GM19372 (cell line): ENCODE measurements at regions not wholly inside any gene's neighbourhood (a gene's known extent, or its start where the extent isn't known, plus 50 kb on each side); places are given as distances from the start of the nearest gene placed in this dataset.
"Not testable (repeated sequence)": the region's sequence is repeated elsewhere in the genome, so short reads cannot be mapped to it uniquely, and the experiment has no call there.

Experiments used
- ATAC-seq: cut with Tn5 transposase; IDR thresholded peaks from one replicate; pipeline ENCODE4 v1.9.1; 2021; ENCODE audit warnings: mild to moderate bottlenecking, low read depth, moderate library complexity; ENCODE audit not compliant: unreplicated experiment

- ATAC-seq: no peak
These were observed 51.9 kb upstream of the NMUR2 start for GRCh38 chr5:152456815-152457443.

DNA sequence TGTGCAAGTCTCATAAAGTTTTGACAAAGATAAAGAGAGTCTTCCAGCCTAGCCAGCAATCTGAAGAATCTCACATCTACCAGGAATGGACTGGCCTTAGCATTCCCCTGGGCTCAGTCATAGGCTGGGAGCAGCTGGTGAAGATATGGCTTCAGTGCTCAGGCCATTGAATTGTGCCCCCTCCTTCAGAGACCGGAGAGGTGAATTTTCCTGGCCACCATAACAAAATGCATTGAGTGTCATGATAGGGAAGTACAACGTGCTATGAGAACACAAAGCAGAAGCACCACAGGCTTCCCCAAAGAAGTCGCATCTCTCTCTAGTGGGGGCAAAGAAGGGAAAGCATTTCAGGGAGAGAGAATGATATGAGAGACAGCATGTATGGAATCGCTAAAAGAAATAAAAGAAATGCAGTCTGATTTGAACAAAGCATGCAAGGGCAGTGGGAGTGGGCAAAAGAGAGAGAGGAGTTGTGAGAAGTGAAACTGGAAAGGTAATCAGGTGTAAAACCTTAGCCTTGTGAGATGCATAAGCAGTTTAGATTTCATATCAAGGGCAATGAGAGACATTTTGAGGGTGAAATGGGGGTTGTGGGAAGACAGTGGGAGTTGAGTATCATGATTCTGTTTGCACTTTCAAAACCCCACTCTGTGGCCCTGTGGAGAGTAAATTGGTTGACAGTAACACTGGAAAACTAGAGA, 57.1 kb upstream of the NMUR2 start:
- peak; percentile 88 for ATAC-seq

GRCh38 chr5:152464048-152464447, 59.0 kb upstream of the NMUR2 start:
- ATAC-seq: no peak

DNA sequence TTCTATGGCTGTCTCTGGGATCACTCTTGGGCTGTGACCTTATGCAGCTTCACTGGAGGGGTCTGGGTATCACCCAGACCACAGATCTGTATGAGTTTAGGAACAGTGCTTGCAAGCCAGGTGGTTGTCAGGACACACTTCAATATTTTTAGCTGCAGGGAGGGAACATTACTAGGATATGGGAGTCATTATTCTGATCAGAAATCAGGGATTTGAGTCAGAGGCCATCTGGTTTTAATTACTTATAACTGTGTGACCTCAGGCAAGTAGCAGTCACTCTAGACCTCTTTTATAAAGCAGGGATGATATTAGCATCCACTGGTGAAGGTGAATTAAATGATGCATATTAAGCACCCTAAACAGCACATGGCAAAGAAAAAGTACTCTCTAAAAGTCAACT, 60.1 kb upstream of the NMUR2 start:
- no peak for ATAC-seq

DNA sequence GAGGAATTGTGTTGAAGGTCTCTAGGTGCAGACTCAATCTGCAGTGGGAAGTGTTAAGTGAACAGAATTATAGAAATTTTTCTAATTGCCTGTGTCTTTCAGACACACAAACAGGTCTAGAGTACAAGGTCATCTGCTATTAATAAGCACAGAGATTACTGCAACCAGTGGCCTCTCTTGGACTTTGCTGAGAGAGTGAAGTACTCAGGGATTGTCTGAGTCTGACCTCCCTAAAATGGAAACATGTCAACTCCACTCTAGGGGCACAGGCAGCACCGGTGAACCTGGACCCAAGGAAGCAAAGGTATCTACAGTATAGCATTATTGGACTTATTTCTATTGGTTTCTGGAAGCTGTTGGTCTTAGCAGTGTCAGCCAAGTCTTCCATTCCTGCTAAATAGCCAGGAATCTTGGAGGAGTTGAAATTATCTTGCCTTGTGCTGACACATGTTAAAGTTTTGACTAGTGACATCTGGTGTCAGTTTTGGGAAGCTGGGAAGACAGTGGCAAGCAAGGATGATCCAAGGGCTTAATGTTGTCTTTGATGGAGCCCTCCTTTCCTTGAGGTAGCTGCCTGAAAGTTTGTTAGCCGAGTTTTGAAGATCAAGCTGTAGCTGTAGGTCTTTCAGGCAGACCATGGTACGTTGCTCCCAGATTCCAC, 61.1 kb upstream of the NMUR2 start:
- ATAC-seq: no peak

- no peak for ATAC-seq
These were observed 65.1 kb upstream of the NMUR2 start for GRCh38 chr5:152470167-152470566.

GRCh38 chr5:152472083-152472482, 67.0 kb upstream of the NMUR2 start:
- no peak for ATAC-seq

DNA sequence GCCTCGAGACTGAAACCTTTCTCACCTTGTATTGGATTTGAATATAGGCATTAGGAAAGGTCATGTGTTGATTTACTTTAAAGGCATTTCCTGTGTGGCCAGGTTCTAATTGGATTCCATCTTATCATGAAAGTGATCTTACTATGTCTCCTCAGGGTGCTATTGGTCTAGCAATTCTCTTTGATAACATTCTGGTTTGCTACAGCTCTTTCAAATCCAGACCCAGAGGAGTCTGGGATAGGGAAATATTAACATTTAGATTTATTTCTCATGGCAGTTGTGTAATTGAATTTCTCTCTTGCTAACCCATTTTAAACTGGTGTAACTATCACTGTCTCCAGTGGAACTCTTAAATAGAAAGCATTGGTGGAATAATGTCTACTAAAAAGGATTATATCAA, 69.9 kb upstream of the NMUR2 start:
- no peak for ATAC-seq

- no peak for ATAC-seq
These were observed 72.5 kb upstream of the NMUR2 start for GRCh38 chr5:152477536-152477935.

DNA sequence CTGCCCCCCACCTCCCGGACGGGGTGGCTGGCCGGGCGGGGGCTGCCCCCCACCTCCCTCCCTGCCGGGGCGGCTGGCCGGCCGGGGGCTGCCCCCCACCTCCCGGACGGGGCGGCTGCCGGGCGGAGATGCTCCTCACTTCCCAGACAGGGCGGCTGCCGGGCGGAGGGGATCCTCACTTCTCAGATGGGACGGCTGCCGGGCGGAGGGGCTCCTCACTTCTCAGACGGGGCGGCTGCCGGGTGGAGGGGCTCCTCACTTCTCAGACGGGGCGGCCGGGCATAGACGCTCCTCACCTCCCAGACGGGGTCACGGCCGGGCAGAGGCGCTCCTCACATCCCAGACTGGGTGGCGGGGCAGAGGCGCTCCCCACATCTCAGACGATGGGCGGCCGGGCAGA, 74.8 kb upstream of the NMUR2 start:
- ATAC-seq: not testable (repeated sequence)

DNA sequence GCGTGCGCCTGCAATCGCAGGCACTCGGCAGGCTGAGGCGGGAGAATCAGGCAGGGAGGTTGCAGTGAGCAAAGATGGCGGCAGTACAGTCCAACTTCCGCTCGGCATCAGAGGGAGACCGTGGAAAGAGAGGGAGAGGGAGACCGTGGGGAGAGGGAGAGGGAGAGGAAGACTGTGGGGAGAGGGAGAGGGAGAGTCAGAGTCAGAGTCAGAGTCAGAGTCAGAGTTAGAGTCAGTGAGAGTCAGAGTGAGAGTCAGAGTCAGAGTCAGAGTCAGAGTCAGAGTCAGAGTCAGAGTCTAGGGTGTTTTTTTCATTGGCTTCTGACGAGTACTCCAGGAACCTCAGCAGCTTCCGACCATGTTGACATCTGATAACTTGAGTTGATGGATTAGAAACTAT, 75.6 kb upstream of the NMUR2 start:
- ATAC-seq: peak; percentile 78

DNA sequence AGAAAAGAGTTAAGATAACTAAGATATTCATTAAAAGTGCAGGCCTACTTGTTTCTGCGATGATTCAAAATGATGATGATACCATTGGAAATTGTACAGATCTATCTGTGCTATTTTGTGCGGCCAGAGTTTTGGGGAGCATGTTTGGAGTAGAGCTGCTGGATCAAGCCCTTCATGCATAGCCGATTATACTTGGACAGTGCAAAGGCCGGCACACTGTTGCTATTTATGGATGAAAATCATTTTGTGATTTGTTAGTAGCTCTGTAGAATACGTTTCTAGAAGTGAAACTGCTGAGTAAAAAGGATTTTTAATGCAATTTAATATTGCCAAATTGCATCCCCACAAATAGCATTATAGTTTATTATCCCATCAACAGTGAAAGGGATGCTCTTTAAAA, 82.1 kb upstream of the NMUR2 start:
- no peak for ATAC-seq

- ATAC-seq: no peak
These were observed 83.8 kb upstream of the NMUR2 start for GRCh38 chr5:152488869-152489268.

DNA sequence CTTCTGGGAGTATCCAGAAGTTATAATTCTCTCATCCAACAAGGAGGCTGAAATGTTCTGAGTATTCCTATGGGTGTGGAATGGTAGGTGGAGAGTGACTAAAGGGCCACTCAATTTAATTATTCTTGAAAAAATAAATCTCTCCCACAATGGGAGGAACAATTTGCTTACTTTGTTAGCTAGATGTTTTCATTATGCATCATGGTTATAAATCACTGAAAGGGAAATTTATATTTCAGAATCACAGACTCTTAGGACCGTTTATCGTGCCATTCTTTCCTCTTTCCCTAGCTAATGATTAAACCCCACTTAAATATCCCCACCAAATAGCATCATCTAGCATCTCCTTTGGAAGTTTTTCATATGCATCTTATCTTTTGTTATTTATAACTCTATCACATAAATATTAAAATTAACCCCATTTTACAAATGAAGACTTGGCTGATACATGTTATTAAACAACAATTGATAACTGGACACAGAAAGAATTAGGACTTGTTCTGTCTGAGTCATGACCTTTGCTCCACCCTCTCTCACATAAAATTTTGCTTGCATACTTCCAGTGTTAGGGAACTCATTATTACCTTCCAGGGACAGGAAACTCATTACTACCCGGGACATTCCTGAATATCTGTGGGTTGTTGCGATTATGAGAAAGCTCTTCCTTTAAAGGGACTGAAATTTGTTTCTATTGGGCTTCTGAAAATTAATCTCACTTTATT, 94.9 kb upstream of the NMUR2 start:
- ATAC-seq: no peak

DNA sequence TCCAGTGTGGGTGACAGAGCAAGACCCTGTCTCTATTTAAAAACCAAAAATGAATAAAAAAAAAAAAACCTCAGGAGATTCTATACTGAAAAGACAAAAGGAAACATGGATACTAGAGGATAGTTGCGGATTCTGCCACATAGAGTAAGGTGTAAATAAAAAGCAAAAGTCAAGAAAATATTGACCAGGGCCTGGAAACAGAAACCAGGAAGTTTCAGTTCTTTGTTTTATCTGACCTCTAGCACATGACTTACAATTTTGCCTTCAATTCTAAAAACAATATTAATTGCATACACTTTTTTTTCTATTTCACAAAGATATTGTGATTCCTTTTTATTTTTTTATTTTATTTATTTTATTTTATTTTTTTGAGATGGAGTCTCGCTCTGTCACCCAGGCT, 96.2 kb upstream of the NMUR2 start:
- no peak for ATAC-seq

DNA sequence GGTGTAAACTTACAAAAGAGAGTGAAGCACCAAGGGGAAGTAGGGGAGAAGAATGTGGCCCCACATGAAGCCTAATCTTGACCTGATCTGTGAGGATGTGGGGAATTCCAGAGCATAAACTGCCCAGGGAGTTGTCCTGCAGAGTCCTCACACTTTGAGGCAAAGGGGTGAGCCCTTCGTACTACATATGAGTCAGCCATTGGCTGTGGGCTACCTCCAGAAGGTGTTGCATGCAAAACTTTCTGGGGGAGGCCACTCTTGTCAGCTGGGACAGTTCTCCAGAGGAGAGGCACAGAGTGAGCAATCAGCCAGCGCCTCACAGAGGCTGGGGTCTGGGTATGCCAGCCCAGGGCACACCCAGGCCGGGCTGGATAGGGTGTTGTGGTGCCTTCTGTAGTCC, 98.1 kb upstream of the NMUR2 start:
- ATAC-seq: no peak

DNA sequence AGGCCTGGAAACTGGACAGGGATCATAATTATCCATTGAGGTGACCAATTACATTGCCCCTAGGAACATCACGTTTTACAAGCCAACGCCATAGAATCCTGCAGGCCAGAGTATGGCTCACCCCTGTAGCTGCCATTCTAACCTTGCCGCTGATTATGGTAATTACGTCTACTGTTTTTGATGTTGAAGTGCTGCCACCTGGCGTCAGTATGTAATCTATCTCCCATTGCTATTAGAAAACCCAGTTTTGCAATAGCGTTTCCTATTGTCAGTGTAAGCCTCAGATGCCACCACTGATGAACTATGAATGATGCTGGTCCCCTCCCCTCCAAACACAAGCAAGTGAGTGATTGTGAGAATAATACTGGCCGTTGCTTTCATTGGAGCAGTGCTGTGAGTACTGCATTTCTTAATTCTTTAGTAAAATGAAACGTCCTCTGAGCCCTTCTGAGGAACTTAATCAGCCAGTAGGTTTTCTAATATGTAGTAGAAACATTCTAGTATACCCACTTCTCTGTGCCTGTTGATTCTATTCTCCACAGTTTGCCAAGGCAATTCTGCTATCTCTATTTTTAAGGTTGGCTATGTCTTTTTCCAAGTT, 100.5 kb upstream of the NMUR2 start:
- peak; percentile 89 for ATAC-seq

- no peak for ATAC-seq
These were observed 106.0 kb upstream of the NMUR2 start for GRCh38 chr5:152511120-152511519.

- ATAC-seq: no peak
These were observed 106.6 kb upstream of the NMUR2 start for GRCh38 chr5:152511531-152512132.

GRCh38 chr5:152514827-152515397, 109.8 kb upstream of the NMUR2 start:
- no peak for ATAC-seq
